ENCODE measurements at regions not wholly inside any gene's neighbourhood (a gene's known extent, or its start where the extent isn't known, plus 50 kb on each side); places are given as distances from the start of the nearest gene placed in this dataset.

DNA sequence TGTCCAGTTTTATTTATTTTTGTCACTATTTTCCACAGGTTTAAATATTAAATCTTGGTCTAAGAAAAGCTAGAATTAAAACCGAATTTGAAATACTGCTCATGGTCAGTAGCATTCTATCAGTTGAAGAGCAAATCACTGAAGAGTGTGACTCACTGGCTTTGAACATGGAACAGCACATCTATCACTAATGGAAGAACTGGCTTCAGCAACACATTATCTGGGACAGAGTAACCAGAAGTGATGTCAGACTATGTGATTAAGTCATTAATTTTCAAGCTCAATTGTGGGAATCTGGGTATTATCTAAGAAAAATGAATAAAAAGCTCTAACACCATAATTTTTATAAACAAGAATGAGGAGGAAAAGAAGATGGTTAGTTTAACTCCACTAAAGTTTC lies 527.5 kb downstream of the TMTC2 start:
- no peak overlapping the region for H2AFZ ChIP-seq (ENCODE audit: insufficient read depth, low read depth, low read length, poor library complexity, severe bottlenecking)
- peaks cover 0 to 1% (median 0%) of the 10 kb centered on the region in 3 donors for H3K27me3 Mint-ChIP-seq (ENCODE audit: low read depth in 3 of 3)
- no peaks in the 10 kb centered on the region for H3K4me1 ChIP-seq (ENCODE audit: control insufficient read depth in 1 of 2, insufficient read depth in 2 of 2, low read length in 2 of 2)
- peaks cover 0 to 5% (median 0%) of the 10 kb centered on the region in 7 donors for H3K9me3 Mint-ChIP-seq
- H3K9me3 ChIP-seq (replicated peaks in 1 of 2; ENCODE audit: control insufficient read depth in 1 of 2, insufficient read depth in 1 of 2, low read length in 2 of 2) = no peaks in the 10 kb centered on the region
- H3K9ac ChIP-seq (ENCODE audit: insufficient read depth, low read length, poor library complexity, severe bottlenecking) = no peak overlapping the region
- H3K4me3 ChIP-seq (replicated peaks in 1 of 3; ENCODE audit: low read depth in 2 of 3, low read length in 3 of 3) = no peak overlapping the region
- no peaks in the 10 kb centered on the region for H3K36me3 ChIP-seq (replicated peaks in 1 of 2; ENCODE audit: control insufficient read depth in 1 of 2, insufficient read depth in 2 of 2, low read length in 2 of 2)
- no peak overlapping the region for H3K27ac Mint-ChIP-seq
- no peak for DNase-seq
- WGBS (ENCODE audit: insufficient coverage) = 100% methylated on average over 1 of the region's 1 CpG
- intact Hi-C loops (cut with micrococcal nuclease) = no loop called here
- no peaks in the 10 kb centered on the region for H3K27me3 ChIP-seq (ENCODE audit: control insufficient read depth in 2 of 2, insufficient read depth in 2 of 2, low read length in 2 of 2)
- no peaks in the 10 kb centered on the region for H3K79me2 ChIP-seq (ENCODE audit: insufficient read depth, low read length)
- no peaks in the 10 kb centered on the region for H4K20me1 ChIP-seq (ENCODE audit: insufficient read depth, low read length)
- H3K4me2 ChIP-seq (replicated peaks; ENCODE audit: extremely low read depth, low read length, poor library complexity, severe bottlenecking) = no peak overlapping the region
- no peaks in the 10 kb centered on the region for H3K36me3 Mint-ChIP-seq
- no peak overlapping the region for H3K27ac ChIP-seq (ENCODE audit: low read depth in 1 of 2, low read length in 2 of 2)
- TF ChIP-seq, protein P1, sequence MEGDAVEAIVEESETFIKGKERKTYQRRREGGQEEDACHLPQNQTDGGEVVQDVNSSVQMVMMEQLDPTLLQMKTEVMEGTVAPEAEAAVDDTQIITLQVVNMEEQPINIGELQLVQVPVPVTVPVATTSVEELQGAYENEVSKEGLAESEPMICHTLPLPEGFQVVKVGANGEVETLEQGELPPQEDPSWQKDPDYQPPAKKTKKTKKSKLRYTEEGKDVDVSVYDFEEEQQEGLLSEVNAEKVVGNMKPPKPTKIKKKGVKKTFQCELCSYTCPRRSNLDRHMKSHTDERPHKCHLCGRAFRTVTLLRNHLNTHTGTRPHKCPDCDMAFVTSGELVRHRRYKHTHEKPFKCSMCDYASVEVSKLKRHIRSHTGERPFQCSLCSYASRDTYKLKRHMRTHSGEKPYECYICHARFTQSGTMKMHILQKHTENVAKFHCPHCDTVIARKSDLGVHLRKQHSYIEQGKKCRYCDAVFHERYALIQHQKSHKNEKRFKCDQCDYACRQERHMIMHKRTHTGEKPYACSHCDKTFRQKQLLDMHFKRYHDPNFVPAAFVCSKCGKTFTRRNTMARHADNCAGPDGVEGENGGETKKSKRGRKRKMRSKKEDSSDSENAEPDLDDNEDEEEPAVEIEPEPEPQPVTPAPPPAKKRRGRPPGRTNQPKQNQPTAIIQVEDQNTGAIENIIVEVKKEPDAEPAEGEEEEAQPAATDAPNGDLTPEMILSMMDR (IDR thresholded peaks at IDR 0.05) = no peak
- no peaks in the 10 kb centered on the region for H3K4me1 Mint-ChIP-seq
- no peak overlapping the region for H3K4me3 Mint-ChIP-seq

DNA sequence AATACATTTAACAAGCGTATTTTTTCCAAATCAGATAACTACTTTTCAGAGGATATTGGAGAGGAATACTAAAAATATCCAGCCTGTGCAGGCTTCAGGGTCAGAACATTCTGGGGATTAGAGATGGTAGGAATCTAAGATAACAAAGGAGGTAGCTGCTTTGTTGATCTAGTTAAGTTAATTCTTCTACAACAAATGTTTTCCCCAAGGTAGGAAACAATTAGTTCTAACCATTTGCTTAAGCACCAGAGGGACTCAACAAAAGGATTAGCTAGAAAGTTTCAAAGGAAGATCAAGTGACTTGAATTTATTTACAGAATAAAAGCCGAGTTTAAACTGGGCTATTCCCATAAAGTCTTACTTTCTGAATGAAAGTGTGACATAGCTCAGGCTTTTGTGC lies 524.2 kb downstream of the TMTC2 start:
- no peaks in the 10 kb centered on the region for H3K79me2 ChIP-seq (ENCODE audit: insufficient read depth, low read length)
- H3K27ac ChIP-seq (ENCODE audit: low read depth in 1 of 2, low read length in 2 of 2) = no peak overlapping the region
- no peak overlapping the region for H2AFZ ChIP-seq (ENCODE audit: insufficient read depth, low read depth, low read length, poor library complexity, severe bottlenecking)
- Mint-ChIP-seq H3K27me3 (ENCODE audit: low read depth in 3 of 3) (no peaks in the 10 kb centered on the region), H3K4me1 (no peaks in the 10 kb centered on the region), H3K27ac (no peak overlapping the region), H3K36me3 (no peaks in the 10 kb centered on the region), H3K9me3 (peaks cover 0 to 3% (median 3%) of the 10 kb centered on the region in 7 donors), H3K4me3 (no peak overlapping the region)
- no CpG with 5 or more reads among the region's 2 CpGs for WGBS (ENCODE audit: insufficient coverage)
- intact Hi-C loops (cut with micrococcal nuclease) = no loop called here
- TF ChIP-seq, protein P1 (IDR thresholded peaks at IDR 0.05) = no peak
- H3K9me3 ChIP-seq (replicated peaks in 1 of 2; ENCODE audit: control insufficient read depth in 1 of 2, insufficient read depth in 1 of 2, low read length in 2 of 2) = peaks cover 0 to 3% of the 10 kb centered on the region in 2 donors
- no peak overlapping the region for H3K4me2 ChIP-seq (replicated peaks; ENCODE audit: extremely low read depth, low read length, poor library complexity, severe bottlenecking)
- DNase-seq = no peak
- H4K20me1 ChIP-seq (ENCODE audit: insufficient read depth, low read length) = no peaks in the 10 kb centered on the region
- H3K4me3 ChIP-seq (replicated peaks in 1 of 3; ENCODE audit: low read depth in 2 of 3, low read length in 3 of 3) = no peak overlapping the region
- H3K27me3 ChIP-seq (ENCODE audit: control insufficient read depth in 2 of 2, insufficient read depth in 2 of 2, low read length in 2 of 2) = no peaks in the 10 kb centered on the region
- H3K9ac ChIP-seq (ENCODE audit: insufficient read depth, low read length, poor library complexity, severe bottlenecking) = no peak overlapping the region
- H3K36me3 ChIP-seq (replicated peaks in 1 of 2; ENCODE audit: control insufficient read depth in 1 of 2, insufficient read depth in 2 of 2, low read length in 2 of 2) = no peaks in the 10 kb centered on the region
- no peaks in the 10 kb centered on the region for H3K4me1 ChIP-seq (ENCODE audit: control insufficient read depth in 1 of 2, insufficient read depth in 2 of 2, low read length in 2 of 2)

All from CD14-positive monocyte (primary cell).